22Rv1 (cell line): ENCODE measurements at regions not wholly inside any gene's neighbourhood (a gene's known extent, or its start where the extent isn't known, plus 50 kb on each side); places are given as distances from the start of the nearest gene placed in this dataset.

Experiments
- H3K27ac ChIP-seq: fragments of 450-650 bp; 2 replicates; pipeline ENCODE4 v1.5.1; 2017
- CTCF ChIP-seq: fragments of 450-650 bp; IDR thresholded peaks from 2 replicates; pipeline ENCODE4 v1.5.1; 2017; ENCODE audit warnings: mild to moderate bottlenecking
- ZFX ChIP-seq: fragments of 450-650 bp; IDR thresholded peaks from 2 replicates; pipeline ENCODE4 v1.6.1; 2017; ENCODE audit warnings: antibody characterized with exemption, borderline replicate concordance

DNA sequence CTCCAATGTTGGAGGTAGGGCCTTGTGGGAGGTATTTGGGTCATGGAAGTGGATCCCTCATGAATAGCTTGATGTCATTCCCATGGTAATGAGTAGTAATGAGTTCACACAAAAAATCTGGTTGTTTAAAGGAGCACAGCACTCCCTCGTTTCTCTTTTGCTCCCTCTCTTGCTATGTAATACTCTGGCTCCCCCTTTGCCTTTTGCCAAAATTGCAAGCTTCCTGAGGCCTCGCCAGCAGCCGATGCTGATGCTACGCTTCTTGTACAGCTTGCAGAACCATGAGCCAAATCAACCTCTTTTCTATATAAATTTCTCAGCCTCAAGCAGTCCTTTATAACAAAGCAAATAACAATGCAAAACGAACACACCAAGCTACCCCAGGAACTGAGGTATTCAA, 80.9 kb downstream of the LHX9 start:
- no peak for TF ChIP-seq ZFX
- TF ChIP-seq CTCF: 0 out of 2 replicates have a peak, but pooled peaks have one; percentile 7
- H3K27ac ChIP-seq: no peak overlapping the region

- TF ChIP-seq ZFX (no peak), CTCF (no peak)
- H3K27ac ChIP-seq: no peak overlapping the region
Measured at GRCh38 chr1:198001776-198002408, 84.7 kb downstream of the LHX9 start.

- TF ChIP-seq ZFX: no peak
- TF ChIP-seq CTCF: no peak
Measured at GRCh38 chr1:198003468-198003867, 86.3 kb downstream of the LHX9 start.

DNA sequence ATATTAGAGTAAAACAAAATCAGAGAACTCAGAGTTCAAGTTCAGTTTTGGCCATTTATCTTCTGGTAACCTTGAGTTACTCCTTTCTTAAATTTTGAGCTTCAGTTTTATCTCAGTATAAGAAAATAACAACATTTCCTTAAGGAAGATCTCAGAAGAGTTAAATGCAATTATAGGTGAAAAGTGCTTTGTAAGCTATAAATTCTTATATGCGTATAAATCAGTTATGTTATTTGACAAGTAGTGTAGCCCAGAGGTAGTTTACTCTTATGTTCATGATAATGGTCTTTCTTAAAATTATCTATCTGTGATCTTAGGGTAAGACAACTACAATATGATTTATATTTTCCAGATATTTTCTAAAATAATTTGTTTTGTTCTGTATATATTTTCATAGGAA, 89.8 kb downstream of the LHX9 start:
- no peak overlapping the region for H3K27ac ChIP-seq
- TF ChIP-seq CTCF: no peak
- TF ChIP-seq ZFX: no peak

More at GRCh38 chr1:198003468-198003867, 86.3 kb downstream of the LHX9 start:
- H3K27ac ChIP-seq: no peak overlapping the region

- H3K27ac ChIP-seq: no peak overlapping the region
- TF ChIP-seq ZFX: no peak
- TF ChIP-seq CTCF: no peak
Measured at GRCh38 chr1:198007687-198008607, 90.8 kb downstream of the LHX9 start.

DNA sequence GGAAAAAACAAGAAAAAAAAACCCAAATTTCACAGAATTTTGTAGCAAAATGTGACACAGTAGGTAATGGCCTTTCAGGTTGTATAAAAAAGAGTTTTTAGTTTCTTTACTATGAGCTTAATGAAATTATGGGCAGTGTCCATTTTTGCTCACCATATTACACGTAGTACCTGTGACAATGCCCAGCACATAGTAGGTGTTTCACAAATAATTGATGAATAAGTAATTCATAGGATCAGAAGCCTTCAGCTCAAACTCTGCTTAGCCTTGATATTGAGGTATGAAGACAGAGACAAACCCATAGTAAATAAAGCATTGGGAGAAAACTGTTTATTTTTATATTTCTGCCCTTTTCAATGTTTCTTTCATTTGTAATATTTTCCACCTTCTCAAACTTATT, 97.2 kb downstream of the LHX9 start:
- TF ChIP-seq ZFX: no peak
- no peak for TF ChIP-seq CTCF
- H3K27ac ChIP-seq: no peak overlapping the region

GRCh38 chr1:198015309-198015708, 98.1 kb downstream of the LHX9 start:
- TF ChIP-seq ZFX: no peak
- no peak overlapping the region for H3K27ac ChIP-seq
